Neural progenitor cell (in vitro differentiated cells): ENCODE measurements at regions not wholly inside any gene's neighbourhood (a gene's known extent, or its start where the extent isn't known, plus 50 kb on each side); places are given as distances from the start of the nearest gene placed in this dataset.

Experiments used
- DNase-seq: peaks from one replicate; pipeline ENCODE4 v3.0.0-alpha.2; 2016; ENCODE audit warnings: low spot score
- H2AFZ ChIP-seq: fragments of 200-600 bp; sonication (generic); replicated peaks from 2 replicates; pipeline ENCODE4 v1.6.1; 2016; ENCODE audit warnings: antibody characterized with exemption
- H3F3A ChIP-seq: fragments of 200-600 bp; sonication (generic); 2 replicates; pipeline ENCODE4 v1.6.1; 2016; ENCODE audit warnings: antibody characterized with exemption, low read depth
- H3K27ac ChIP-seq: fragments of 200-600 bp; sonication (generic); 2 replicates; pipeline ENCODE4 v1.5.1; 2016; ENCODE audit warnings: mild to moderate bottlenecking
- H3K27me3 ChIP-seq: fragments of 200-600 bp; sonication (generic); 2 replicates; pipeline ENCODE4 v1.6.1; 2016; ENCODE audit warnings: mild to moderate bottlenecking, moderate library complexity
- H3K36me3 ChIP-seq: fragments of 200-600 bp; sonication (generic); 2 replicates; pipeline ENCODE4 v1.5.1; 2016
- H3K4me1 ChIP-seq: fragments of 200-600 bp; sonication (generic); 2 replicates; pipeline ENCODE4 v1.6.1; 2016; ENCODE audit warnings: mixed run types
- H3K4me2 ChIP-seq: fragments of 200-600 bp; sonication (generic); 2 replicates; pipeline ENCODE4 v1.6.1; 2016
- H3K4me3 ChIP-seq: fragments of 200-600 bp; sonication (generic); 2 replicates; pipeline ENCODE4 v1.5.1; 2016
- H3K79me2 ChIP-seq: fragments of 200-600 bp; sonication (generic); 2 replicates; pipeline ENCODE4 v1.6.1; 2016; ENCODE audit warnings: low read depth
- H3K9ac ChIP-seq: fragments of 200-600 bp; sonication (generic); 2 replicates; pipeline ENCODE4 v1.6.1; 2016
- H3K9me3 ChIP-seq: fragments of 200-600 bp; sonication (generic); 2 replicates; pipeline ENCODE4 v1.5.1; 2016; ENCODE audit warnings: low read depth
- H4K20me1 ChIP-seq: fragments of 200-600 bp; sonication (generic); 2 replicates; pipeline ENCODE4 v1.6.1; 2016; ENCODE audit warnings: low read depth
- H3K27ac Mint-ChIP-seq: 3 replicates; pipeline ENCODE4 v1.8.0; 2021; ENCODE audit warnings: mixed read lengths
- H3K27me3 Mint-ChIP-seq: 2 replicates; pipeline ENCODE4 v1.8.0; 2022; ENCODE audit warnings: low read depth, mild to moderate bottlenecking, inconsistent platforms, moderate library complexity, mixed read lengths; ENCODE audit not compliant: insufficient read depth
- H3K36me3 Mint-ChIP-seq: 3 replicates; pipeline ENCODE4 v1.8.0; 2021; ENCODE audit warnings: mixed read lengths
- H3K4me1 Mint-ChIP-seq: 3 replicates; pipeline ENCODE4 v1.8.0; 2021; ENCODE audit warnings: mixed read lengths
- H3K4me3 Mint-ChIP-seq: 3 replicates; pipeline ENCODE4 v1.8.0; 2021; ENCODE audit warnings: mild to moderate bottlenecking, moderate library complexity, mixed read lengths
- H3K9me3 Mint-ChIP-seq: 3 replicates; pipeline ENCODE4 v1.8.0; 2020; ENCODE audit warnings: mixed read lengths
- CTCF ChIP-seq: fragments of 200-600 bp; sonication (generic); IDR thresholded peaks from 2 replicates; pipeline ENCODE4 v1.5.1; 2017; ENCODE audit warnings: antibody characterized with exemption, mild to moderate bottlenecking
- EZH2 ChIP-seq: fragments of 200-600 bp; sonication (generic); IDR thresholded peaks from 2 replicates; pipeline ENCODE4 v1.6.1; 2017; ENCODE audit warnings: antibody characterized with exemption, mild to moderate bottlenecking, moderate library complexity
- EZH2phosphoT487 ChIP-seq: fragments of 200-600 bp; sonication (generic); IDR thresholded peaks from 2 replicates; pipeline ENCODE4 v1.6.1; 2017; ENCODE audit warnings: antibody characterized with exemption

GRCh38 chr14:73796415-73796814 is 55.2 kb upstream of the PTGR2 start:
- Histone ChIP-seq H3K27me3 (peaks cover 66% of the 10 kb centered on the region), H4K20me1 (no peaks in the 10 kb centered on the region), H3K79me2 (no peaks in the 10 kb centered on the region), H3K36me3 (no peaks in the 10 kb centered on the region), H3K9me3 (no peaks in the 10 kb centered on the region), H3K4me1 (peaks cover 6% of the 10 kb centered on the region), H3K27ac (no peak overlapping the region), H3K4me3 (no peak overlapping the region), H3F3A (no peaks in the 10 kb centered on the region), H2AFZ (no peak overlapping the region), H3K9ac (no peak overlapping the region), H3K4me2 (no peak overlapping the region)
- peaks cover 4% of the 10 kb centered on the region for H3K27me3 Mint-ChIP-seq
- no peak for DNase-seq
- TF ChIP-seq EZH2phosphoT487 (no peak), CTCF (no peak)
- H3K4me3 Mint-ChIP-seq: no peak overlapping the region
- H3K4me1 Mint-ChIP-seq: peaks cover 36% of the 10 kb centered on the region
- H3K27ac Mint-ChIP-seq: no peak overlapping the region
- no peaks in the 10 kb centered on the region for H3K9me3 Mint-ChIP-seq
- H3K36me3 Mint-ChIP-seq: no peaks in the 10 kb centered on the region

- Histone ChIP-seq H3K27me3 (peaks cover 70% of the 10 kb centered on the region), H3F3A (no peaks in the 10 kb centered on the region), H3K4me3 (no peak overlapping the region), H3K27ac (no peak overlapping the region), H2AFZ (no peak overlapping the region), H3K9ac (no peak overlapping the region), H3K79me2 (no peaks in the 10 kb centered on the region), H3K4me2 (no peak overlapping the region), H3K36me3 (no peaks in the 10 kb centered on the region), H3K4me1 (peaks cover 6% of the 10 kb centered on the region), H4K20me1 (no peaks in the 10 kb centered on the region), H3K9me3 (no peaks in the 10 kb centered on the region)
- no peak for DNase-seq
- Mint-ChIP-seq H3K4me1 (peaks cover 36% of the 10 kb centered on the region), H3K27me3 (peaks cover 4% of the 10 kb centered on the region), H3K36me3 (no peaks in the 10 kb centered on the region), H3K9me3 (no peaks in the 10 kb centered on the region), H3K27ac (no peak overlapping the region), H3K4me3 (no peak overlapping the region)
- TF ChIP-seq EZH2 (no peak), EZH2phosphoT487 (no peak), CTCF (no peak)
These were observed 55.7 kb upstream of the PTGR2 start for GRCh38 chr14:73795974-73796373.

- peaks cover 4% of the 10 kb centered on the region for H3K27me3 Mint-ChIP-seq
- no peaks in the 10 kb centered on the region for H4K20me1 ChIP-seq
- no peaks in the 10 kb centered on the region for H3K9me3 Mint-ChIP-seq
- H3K9ac ChIP-seq: no peak overlapping the region
- peaks cover 6% of the 10 kb centered on the region for H3K4me1 ChIP-seq
- peaks cover 38% of the 10 kb centered on the region for H3K4me1 Mint-ChIP-seq
- H3K27ac Mint-ChIP-seq: no peak overlapping the region
- no peaks in the 10 kb centered on the region for H3F3A ChIP-seq
- TF ChIP-seq EZH2phosphoT487 (no peak), EZH2 (no peak), CTCF (no peak)
- H3K4me3 Mint-ChIP-seq: no peak overlapping the region
- H3K9me3 ChIP-seq: no peaks in the 10 kb centered on the region
- H3K4me2 ChIP-seq: no peak overlapping the region
- H3K36me3 ChIP-seq: no peaks in the 10 kb centered on the region
- no peaks in the 10 kb centered on the region for H3K36me3 Mint-ChIP-seq
- H2AFZ ChIP-seq: no peak overlapping the region
- H3K27ac ChIP-seq: no peak overlapping the region
- peaks cover 76% of the 10 kb centered on the region for H3K27me3 ChIP-seq
- no peaks in the 10 kb centered on the region for H3K79me2 ChIP-seq
- no peak for DNase-seq
- H3K4me3 ChIP-seq: no peak overlapping the region
These were observed 56.2 kb upstream of the PTGR2 start for GRCh38 chr14:73795466-73795865.

- Histone ChIP-seq H3K9ac (no peak overlapping the region), H3K79me2 (no peaks in the 10 kb centered on the region), H3K36me3 (no peaks in the 10 kb centered on the region), H3K27me3 (peaks cover 89% of the 10 kb centered on the region), H3K27ac (no peak overlapping the region), H3K9me3 (no peaks in the 10 kb centered on the region), H4K20me1 (no peaks in the 10 kb centered on the region), H3K4me3 (no peak overlapping the region), H3F3A (no peaks in the 10 kb centered on the region), H2AFZ (no peak overlapping the region), H3K4me2 (no peak overlapping the region), H3K4me1 (peaks cover 6% of the 10 kb centered on the region)
- Mint-ChIP-seq H3K27ac (no peak overlapping the region), H3K27me3 (peaks cover 7% of the 10 kb centered on the region), H3K36me3 (no peaks in the 10 kb centered on the region), H3K4me1 (peaks cover 50% of the 10 kb centered on the region), H3K9me3 (no peaks in the 10 kb centered on the region), H3K4me3 (no peak overlapping the region)
- no peak for TF ChIP-seq EZH2
- no peak for TF ChIP-seq CTCF
- TF ChIP-seq EZH2phosphoT487: no peak
- DNase-seq: no peak
These were observed 57.5 kb upstream of the PTGR2 start for GRCh38 chr14:73794146-73794545.
